ENCODE measurements at regions not wholly inside any gene's neighbourhood (a gene's known extent, or its start where the extent isn't known, plus 50 kb on each side); places are given as distances from the start of the nearest gene placed in this dataset.

DNA sequence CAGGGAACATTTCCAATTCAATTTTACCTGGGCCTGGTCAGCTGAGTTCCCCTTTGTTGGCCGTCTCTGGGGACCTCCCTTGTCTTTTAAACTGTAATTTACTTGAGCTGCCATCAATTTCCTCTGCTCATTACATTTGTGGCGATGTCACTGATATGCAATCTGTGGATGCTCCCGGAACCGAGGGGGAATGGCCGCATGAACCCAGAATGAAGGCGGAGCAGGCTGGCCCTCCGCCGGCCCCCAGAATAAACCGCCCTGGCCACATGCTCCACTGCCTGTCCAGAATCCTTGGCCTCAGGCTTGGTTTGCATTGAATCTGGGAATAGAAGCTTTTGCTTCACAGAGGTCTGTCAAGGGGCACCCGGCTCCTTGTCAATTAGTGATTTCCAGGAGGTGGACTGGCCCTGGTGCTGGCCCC is 276.8 kb downstream of the TEX29 start:
- dilution Hi-C loops (cut with MboI; ENCODE audit: extremely low pct_ligation_motif_present, low sequenced_read_pairs) = no loop called here
- Histone ChIP-seq H3K9me1 (ENCODE audit: control insufficient read depth, extremely low read depth, insufficient read depth, low read length) (no peaks in the 10 kb centered on the region), H3K9me3 (ENCODE audit: control insufficient read depth, low read depth, low read length) (peaks cover 24% of the 10 kb centered on the region), H3K36me3 (ENCODE audit: control insufficient read depth in 2 of 2, extremely low read depth in 1 of 2, insufficient read depth in 2 of 2, low read length in 2 of 2) (no peaks in the 10 kb centered on the region), H3K27ac (ENCODE audit: control insufficient read depth, insufficient read depth, low read length) (no peak overlapping the region), H3K4me2 (ENCODE audit: control insufficient read depth, extremely low read depth, insufficient read depth, low read depth, low read length) (no peak overlapping the region), H3K27me3 (ENCODE audit: control insufficient read depth, extremely low read depth, insufficient read depth, low read length) (no peaks in the 10 kb centered on the region), H2AFZ (ENCODE audit: control insufficient read depth, low read length) (no peak overlapping the region), H3K4me3 (ENCODE audit: control insufficient read depth in 2 of 3, extremely low read depth in 1 of 3, insufficient read depth in 2 of 3, low read depth in 1 of 3, low read length in 3 of 3) (no peak overlapping the region), H3K4me1 (ENCODE audit: control insufficient read depth, extremely low read depth, insufficient read depth, low read length) (no peaks in the 10 kb centered on the region), H4K20me1 (ENCODE audit: control insufficient read depth, extremely low read depth, insufficient read depth, low read length) (no peaks in the 10 kb centered on the region), H3K9ac (ENCODE audit: control insufficient read depth, extremely low read depth, insufficient read depth, low read length) (no peak overlapping the region), H3K79me2 (ENCODE audit: control insufficient read depth, insufficient read depth, low read length) (no peaks in the 10 kb centered on the region)
- FAIRE-seq (no peak), DNase-seq (ENCODE audit: low read depth, low spot score) (no peak)
- no peak for TF ChIP-seq EZH2 (IDR thresholded peaks at IDR 0.05; ENCODE audit: low read length)
- TF ChIP-seq, protein P1, sequence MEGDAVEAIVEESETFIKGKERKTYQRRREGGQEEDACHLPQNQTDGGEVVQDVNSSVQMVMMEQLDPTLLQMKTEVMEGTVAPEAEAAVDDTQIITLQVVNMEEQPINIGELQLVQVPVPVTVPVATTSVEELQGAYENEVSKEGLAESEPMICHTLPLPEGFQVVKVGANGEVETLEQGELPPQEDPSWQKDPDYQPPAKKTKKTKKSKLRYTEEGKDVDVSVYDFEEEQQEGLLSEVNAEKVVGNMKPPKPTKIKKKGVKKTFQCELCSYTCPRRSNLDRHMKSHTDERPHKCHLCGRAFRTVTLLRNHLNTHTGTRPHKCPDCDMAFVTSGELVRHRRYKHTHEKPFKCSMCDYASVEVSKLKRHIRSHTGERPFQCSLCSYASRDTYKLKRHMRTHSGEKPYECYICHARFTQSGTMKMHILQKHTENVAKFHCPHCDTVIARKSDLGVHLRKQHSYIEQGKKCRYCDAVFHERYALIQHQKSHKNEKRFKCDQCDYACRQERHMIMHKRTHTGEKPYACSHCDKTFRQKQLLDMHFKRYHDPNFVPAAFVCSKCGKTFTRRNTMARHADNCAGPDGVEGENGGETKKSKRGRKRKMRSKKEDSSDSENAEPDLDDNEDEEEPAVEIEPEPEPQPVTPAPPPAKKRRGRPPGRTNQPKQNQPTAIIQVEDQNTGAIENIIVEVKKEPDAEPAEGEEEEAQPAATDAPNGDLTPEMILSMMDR (optimal IDR thresholded peaks at IDR 0.05 in 1 of 3, IDR thresholded peaks at IDR 0.05 in 1 of 3, conservative IDR thresholded peaks at IDR 0.05 in 1 of 3; ENCODE audit: extremely low read depth in 1 of 3, insufficient read depth in 2 of 3, low read length in 3 of 3) = no peak

DNA sequence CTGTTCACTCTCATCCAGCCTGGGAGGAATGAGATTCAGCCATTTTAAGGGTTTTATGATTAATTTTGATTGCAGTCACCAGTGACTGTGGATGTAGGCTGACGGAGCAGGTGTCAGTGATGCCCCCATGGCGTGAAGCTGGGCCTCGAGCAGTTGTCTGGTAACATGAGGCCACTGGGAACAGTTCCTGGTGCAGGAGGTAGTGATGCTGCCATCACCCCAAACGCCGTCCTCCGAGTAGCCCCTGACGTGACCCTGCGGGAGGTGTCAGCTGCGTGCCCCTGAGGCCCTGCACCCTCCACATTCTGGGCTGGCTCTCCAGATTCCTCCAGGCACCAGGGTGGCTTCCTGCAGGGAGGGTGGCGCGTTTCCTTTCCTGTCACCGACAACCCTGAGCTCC is 277.2 kb downstream of the TEX29 start:
- H4K20me1 ChIP-seq (ENCODE audit: control insufficient read depth, extremely low read depth, insufficient read depth, low read length) = no peaks in the 10 kb centered on the region
- no peak overlapping the region for H3K27ac ChIP-seq (ENCODE audit: control insufficient read depth, insufficient read depth, low read length)
- no peaks in the 10 kb centered on the region for H3K9me1 ChIP-seq (ENCODE audit: control insufficient read depth, extremely low read depth, insufficient read depth, low read length)
- no peak overlapping the region for H3K4me3 ChIP-seq (ENCODE audit: control insufficient read depth in 2 of 3, extremely low read depth in 1 of 3, insufficient read depth in 2 of 3, low read depth in 1 of 3, low read length in 3 of 3)
- TF ChIP-seq EZH2 (IDR thresholded peaks at IDR 0.05; ENCODE audit: low read length) = no peak
- TF ChIP-seq, protein P1 (optimal IDR thresholded peaks at IDR 0.05 in 1 of 3, IDR thresholded peaks at IDR 0.05 in 1 of 3, conservative IDR thresholded peaks at IDR 0.05 in 1 of 3; ENCODE audit: extremely low read depth in 1 of 3, insufficient read depth in 2 of 3, low read length in 3 of 3) = no peak
- H3K9ac ChIP-seq (ENCODE audit: control insufficient read depth, extremely low read depth, insufficient read depth, low read length) = no peak overlapping the region
- dilution Hi-C loops (cut with MboI; ENCODE audit: extremely low pct_ligation_motif_present, low sequenced_read_pairs) = no loop called here
- H3K27me3 ChIP-seq (ENCODE audit: control insufficient read depth, extremely low read depth, insufficient read depth, low read length) = no peaks in the 10 kb centered on the region
- FAIRE-seq (no peak), DNase-seq (ENCODE audit: low read depth, low spot score) (no peak)
- no peak overlapping the region for H2AFZ ChIP-seq (ENCODE audit: control insufficient read depth, low read length)
- H3K79me2 ChIP-seq (ENCODE audit: control insufficient read depth, insufficient read depth, low read length) = no peaks in the 10 kb centered on the region
- H3K9me3 ChIP-seq (ENCODE audit: control insufficient read depth, low read depth, low read length) = peaks cover 24% of the 10 kb centered on the region
- no peak overlapping the region for H3K4me2 ChIP-seq (ENCODE audit: control insufficient read depth, extremely low read depth, insufficient read depth, low read depth, low read length)
- no peaks in the 10 kb centered on the region for H3K36me3 ChIP-seq (ENCODE audit: control insufficient read depth in 2 of 2, extremely low read depth in 1 of 2, insufficient read depth in 2 of 2, low read length in 2 of 2)
- no peaks in the 10 kb centered on the region for H3K4me1 ChIP-seq (ENCODE audit: control insufficient read depth, extremely low read depth, insufficient read depth, low read length)

All from keratinocyte (primary cell).